ENCODE measurements at regions not wholly inside any gene's neighbourhood (a gene's known extent, or its start where the extent isn't known, plus 50 kb on each side); places are given as distances from the start of the nearest gene placed in this dataset.

DNA sequence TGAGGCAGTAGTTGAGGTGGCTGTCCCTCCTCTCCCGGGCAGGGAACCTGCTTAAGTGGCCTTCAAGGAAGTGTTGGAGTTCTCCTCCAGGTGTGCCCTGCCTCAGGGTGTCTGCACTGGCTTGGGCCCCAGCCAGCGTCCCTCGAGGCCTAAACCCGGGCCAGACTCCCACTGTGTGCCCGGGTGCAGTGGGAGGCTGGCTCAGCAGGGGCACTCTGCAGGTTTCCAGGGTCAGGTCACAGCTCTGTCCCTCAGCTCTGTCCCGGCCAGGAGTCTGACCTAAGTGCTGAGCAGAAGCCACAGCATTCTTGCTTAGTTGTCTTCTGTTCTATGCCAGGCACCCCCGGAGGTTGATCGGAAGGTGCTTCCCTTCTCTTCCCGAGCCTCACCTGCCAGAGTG lies 69.0 kb upstream of the OTOS start:
- DNase-seq: no peak

DNA sequence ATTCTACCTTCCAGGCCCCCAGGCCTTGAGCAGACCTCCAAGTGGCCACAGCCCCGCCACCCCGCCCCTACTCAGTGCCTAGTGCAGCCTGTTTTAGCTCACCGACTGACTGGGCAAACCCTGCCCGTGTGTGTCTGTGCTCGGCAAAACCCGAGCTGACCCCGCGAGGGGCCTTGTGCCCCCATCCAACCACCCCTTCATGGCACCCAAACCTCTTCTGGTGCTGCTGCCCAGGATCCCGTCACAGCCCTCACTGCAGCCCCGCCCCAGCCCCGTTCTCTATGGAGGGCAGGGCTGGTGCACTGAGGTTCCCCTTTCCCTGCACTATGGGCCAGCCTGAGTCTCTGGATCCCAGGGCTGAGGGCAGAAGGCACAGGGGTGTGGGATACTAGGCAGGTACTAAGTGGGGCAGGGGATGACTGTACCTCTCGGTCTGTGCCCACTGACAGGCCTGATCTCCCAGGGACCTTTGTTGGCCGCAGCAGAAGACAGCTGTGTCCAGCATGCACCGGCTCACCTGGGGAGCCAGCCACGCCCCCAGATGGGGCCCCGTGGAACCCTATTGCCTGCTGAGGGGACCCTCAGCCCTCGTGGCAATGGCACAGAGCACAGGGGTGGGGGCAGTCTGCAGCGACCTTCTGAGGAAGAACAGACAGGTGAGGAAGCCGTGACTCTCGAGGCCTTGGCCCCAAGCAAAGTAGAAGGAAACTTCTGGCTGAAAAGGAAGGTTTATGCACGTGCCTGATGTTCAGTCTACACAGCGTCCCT lies 69.9 kb upstream of the OTOS start:
- no peak for DNase-seq

DNA sequence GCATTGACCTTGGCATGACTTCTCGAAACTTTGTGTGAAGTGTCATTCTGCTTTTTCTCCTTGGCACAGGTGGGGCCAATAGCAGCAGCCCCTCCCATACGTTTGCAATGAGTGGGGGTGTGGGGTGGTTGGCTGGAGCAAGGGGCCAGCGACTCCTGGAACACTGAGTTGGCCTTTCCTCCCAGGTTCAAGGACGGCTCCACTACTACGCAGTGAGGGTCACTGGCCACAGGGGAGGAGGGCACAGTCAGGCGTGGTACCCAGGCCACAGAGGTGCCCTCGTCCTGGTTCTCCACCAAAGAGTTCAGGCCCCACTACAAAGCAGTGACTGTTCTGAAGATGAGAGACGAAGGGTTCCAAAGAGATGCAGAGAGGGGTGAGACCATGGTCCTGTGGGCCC lies 70.6 kb upstream of the OTOS start:
- DNase-seq: no peak

DNA sequence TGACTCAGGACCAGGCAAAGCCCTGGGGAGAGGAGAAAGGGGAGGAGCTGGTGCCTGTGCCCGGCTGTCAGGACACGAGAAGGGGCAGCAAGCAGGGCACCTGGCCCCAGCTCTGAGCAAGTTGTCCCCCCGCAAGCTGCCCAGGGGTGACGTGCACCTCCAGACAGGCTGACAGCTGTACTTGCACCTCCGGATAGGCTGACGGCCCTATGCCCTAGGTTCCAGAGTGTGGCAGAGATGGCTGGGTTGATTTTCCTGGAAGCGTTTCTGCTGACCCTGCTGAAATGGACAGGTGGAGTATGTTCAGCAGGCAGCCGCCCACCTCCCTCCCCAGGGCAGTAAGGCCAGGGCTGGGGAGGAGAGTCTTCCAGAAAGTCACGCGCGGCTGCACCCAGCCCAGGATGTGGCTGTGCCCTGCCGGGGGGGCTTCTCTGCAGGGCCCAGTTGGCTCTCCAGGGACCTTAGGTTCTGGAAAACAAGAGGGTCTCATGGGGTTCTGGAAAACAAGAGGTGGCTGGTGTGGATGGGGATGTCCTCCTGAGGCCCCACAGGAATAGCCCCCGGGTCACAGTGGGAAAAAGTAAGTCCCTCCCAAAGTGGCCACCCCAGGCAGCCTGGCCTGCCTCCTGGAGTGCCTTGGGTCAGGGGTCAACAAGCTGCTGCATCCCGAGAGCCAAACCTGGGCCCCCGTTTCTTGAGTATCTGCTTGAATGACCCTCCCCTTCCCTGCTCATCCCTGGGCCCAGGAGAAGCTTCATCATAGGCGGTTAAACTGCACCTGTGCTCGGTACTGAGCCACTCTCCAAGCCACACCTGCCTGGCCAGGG lies 71.4 kb upstream of the OTOS start:
- no peak for DNase-seq

DNA sequence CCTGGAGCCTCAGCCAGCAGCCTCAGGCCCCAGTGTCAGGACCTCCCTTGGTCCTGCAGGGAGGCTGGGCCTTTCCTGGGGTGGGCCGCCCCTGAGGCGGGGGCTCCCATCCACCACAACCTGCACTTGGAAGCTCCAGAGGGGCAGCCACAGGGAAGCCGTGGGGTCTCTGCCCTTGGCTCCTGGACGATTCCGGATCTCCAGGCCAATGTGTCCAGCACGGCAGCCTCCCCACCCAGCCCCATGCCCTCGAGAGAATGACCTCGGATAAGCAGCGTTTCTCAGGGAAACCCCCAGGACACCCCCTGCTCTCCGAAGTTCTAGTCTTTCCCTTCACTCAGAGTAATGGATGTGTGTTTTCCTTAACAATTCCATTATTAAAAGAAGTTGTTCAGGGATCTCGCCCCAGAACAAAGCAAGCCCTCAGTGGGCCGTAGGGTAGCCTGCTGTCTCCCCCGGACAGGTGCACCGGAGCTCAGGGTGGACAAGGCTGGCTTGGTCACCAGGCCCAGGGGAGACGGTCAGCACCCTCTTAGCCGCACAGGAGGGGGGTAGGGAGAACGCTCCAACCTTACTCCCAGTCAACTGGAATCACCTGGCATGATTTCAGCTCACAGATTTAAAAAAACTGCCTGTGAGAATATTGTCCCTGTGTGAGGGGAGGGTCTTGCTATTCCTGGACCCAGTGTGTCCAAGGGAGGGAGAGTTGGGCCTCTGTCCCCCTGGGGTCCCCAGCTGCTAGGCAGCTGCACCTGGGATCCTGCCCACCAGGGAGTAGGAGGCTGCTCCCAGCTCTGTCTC lies 72.2 kb upstream of the OTOS start:
- DNase-seq: no peak

DNA sequence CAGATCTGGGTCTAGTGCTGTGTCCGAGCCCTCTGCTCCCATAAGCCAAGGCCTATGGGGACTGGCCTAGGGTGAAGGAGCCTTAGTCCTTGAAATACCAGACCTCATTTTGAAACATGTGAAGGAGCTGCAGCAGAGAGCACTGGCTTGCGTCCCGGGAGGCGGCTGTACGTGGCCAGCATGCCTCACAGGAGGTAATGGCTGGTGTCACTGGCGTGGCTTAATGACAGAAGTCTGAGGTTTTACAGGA lies 72.7 kb upstream of the OTOS start:
- DNase-seq: no peak

DNA sequence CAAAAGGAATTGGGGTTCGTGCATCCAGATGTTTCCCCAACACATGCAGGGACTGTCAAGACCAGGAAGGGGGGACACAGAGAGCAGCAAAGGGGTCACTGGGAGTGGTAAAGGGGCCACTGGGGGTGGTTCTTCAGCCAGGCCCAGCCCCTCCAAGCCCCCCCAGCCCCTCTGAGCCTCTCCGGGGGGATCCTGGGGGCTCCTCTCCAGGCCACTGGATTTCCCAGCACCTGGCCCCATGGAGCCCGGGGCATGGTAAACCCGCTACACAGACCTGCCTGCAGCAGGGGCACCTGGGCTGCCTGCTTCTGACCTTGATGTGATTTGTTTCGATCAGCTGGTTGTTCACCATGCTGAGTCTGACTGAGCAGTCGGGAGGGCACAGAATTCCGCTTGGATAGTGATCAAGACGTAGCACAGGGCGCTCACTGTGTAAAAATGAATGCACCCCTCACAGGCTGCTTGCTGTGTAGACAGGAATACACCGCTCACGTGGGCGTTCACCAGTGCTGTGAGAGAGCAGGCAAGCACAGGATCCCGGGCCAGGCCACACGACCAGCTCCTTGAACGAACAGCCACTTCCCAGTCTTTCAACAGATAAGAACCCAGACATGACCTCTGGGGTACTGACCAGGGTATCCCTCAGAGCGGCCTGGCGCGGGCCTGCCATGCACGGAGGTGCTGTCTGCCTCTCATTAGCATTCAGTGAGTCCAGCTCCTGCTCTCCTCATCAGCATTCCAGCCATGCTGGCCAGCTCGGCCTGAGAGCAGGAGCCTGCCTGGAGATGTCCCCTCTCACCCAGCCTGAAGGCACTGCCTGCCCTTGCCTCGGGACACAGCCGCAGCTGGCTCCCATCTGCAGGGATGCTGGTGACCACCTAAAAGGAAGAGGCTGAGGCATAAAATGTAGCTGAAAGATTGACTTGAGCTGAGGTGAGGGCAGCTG lies 73.3 kb upstream of the OTOS start:
- no peak for DNase-seq

DNA sequence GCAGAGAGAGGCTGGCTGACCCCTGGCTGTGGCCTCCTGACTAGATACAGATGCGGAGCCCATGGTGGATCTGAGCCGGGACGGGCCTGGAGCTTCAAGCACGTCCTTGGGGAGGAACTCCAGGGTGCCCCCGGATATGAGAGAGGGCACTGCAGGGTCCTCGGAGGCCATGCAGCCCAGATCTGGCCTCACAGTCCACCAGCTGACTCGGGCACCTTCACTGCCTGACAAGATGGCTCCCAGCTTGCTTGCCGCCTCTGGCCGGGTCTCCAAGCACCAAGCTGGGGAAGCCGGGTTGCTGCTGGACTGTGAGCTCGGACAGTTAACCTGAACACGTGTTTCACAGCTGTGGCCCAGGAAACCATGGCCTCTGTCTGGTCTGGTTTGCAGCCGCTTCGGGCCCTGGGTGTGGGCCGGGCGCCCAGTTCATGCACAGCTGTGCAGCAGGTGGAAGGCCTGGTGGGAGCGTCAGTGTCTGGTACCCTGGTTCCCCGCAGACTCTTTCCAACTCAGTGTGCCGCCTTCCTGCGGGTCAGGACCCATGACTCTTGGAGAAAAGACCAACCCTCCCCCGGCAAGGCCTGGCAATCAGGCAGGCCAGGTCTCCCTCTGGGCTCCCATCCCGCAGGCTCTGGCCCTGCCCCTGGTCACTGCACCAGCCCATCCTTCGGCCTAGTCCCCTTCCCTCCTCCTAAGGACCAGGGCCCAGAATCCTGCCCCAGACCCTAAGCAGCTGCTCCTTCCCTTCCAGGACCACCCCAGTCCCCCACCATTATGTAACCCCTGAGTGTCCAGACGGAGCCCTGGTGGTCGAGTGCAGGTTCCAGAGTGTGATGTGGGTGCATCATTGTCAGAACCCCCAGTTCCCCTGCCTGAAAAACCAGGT lies 74.6 kb upstream of the OTOS start:
- no peak for DNase-seq

DNA sequence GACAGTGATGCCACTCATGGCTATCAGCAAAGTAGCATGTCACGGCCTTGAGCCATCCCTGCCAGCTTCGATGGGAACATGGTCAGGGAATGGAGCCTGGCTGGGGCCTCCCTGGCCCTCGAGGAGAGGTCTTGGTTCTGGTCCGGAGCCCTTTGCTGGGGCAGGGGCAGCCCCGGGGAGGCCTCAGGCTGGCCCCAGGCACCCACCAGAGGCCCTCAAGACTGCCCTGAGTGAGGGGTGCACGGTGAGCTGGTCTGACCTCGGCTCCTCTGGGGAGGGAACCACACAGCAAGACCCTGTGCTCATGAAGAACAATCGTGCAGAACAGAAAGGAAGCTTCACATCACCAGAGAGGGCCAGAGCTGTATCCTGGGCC lies 75.2 kb upstream of the OTOS start:
- no peak for DNase-seq

DNA sequence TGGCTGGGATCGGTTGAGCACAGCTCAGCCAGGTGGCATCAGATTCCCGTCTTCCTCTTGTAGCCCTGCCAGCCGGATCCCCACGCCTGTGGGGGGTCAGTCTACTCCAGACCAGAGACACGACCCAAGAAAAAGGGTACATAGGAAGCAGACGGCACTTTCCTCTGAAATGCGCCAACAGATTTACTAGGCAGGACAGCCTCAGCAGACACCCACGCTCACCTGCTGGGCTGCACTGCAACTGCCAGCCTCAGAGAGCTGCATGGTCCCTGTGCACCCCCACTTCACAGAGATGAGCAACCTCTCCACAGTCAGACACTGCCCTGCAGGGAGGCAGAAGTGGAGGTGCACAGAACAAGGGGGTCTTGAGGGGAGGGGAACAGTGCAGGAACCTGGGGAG lies 75.7 kb upstream of the OTOS start:
- DNase-seq: no peak

DNA sequence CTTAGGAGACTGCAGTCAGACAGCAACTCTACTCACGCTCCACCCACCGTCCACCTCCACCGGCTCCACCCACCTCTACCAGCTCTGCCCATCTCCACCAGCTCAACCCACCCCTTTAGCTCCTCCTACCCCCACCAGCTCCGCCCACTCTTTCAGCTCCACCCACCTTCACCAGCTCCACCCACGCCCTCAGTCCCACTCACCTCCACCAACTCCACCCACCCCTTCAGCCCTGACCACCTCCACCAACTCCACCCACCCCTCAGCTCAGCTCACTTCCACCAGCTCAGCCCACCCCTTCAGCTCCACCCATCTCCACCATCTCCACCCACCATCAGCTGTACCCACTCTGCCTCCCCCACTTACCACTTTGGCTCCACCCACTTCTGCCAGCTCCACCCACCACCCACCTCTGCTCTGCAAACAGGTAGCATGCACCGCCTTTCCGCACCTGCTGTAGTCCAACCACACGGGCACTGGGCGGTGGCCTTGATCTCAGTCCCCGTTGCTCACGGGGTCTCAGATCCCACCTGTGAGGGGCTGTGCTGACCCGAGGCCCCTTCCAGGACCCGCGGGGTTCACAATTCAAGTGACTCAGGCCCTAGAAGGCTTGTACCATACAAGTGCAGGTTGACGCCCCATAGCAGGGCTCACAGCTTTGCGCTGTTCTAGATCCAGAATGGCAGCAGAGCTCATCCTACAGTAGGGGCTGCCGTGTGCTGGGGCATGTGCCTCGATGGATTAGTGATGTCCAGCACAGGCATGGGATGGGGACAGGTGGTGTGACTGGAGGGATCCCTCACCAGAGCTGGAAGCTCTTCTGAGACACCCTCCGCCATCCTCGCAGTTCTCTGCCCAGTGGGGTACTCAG lies 77.2 kb upstream of the OTOS start:
- DNase-seq: no peak

DNA sequence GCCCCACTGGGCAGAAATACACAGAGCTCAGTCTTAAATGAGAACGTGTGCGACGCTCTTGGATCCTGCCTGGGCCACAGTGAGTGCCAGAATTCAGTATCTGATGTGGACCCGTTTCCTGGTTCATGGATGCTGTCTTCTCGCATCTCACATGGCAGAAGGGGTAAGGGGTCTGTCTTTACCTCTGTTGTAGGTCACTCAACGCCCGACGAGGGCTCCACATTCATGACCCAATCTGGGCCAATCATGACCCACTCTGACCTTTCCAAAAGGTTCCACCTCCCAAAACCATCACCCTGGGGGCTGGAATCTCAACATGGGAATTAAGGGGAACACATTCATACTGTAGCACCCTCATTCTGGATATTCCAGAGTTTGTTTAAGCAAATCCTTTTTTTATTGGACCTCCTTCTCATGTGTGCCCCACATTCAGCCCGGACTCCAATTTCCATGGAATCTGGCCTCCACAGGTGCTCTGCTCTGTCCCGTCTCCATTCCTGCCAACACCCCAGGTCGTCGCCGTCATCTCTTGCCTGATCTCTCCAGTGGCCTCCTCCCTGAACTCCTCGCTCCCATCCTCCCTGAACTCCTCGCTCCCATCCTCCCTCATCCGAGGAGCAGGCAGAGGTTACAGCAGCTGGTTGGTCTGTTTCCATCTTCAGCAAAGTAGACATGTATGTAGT lies 78.9 kb upstream of the OTOS start:
- DNase-seq: no peak

DNA sequence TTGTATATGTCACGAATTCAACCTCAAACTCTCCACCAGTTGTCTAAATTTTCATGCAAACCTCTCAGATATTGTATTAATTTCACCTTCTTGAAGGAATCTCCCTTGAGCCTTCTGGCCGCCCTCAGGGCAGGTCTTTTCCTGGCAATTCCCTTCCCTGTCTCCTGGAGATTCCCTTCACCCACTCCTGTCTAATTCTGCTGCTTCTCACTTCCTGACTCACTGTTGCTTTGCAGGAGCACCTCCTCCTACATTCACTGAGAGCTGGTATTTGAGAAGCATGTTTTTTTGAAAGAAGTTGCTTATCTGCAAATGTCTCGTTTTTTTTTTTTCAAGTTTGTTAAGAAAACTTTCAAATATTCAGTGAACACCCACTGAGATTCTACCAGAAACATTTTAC lies 79.9 kb upstream of the OTOS start:
- no peak for DNase-seq

DNA sequence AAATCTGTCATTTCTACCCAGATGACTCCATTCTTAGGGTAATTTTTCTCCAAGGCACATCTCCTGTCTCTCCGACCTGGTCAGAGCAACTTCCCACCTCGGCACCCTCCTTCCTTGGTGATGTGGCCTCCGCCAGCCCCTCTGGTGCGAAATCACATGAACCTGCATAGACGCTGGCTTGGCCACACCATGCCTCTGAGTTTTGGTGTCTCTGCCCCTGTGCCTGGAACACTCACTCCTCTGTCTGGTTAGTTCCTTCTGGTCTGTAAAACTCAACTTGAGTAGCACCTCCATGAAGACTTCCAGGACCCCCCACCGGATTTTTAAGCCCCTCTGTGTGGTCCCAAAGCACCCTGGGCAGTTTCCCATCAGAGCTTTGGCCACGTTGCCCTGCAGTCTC lies 83.2 kb upstream of the OTOS start:
- DNase-seq: no peak

DNA sequence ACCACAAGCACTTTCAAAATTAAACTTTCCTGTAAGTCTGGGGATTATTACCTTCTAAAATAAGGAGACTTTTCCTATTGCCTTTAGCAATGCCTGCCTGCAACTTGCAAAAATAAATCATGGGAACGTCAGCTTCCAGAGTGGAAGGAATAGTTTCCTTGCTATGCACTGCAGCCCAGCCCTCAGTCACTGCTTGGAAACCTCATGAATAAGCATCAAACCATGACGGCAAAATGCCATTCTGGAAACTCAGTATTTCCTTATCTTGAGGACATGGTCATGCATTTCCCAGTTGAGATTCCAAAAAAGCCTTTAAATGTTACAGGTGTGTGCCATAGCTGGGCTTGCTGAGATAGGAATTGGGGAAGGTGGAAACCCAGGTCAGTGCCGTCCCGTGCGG lies 84.2 kb upstream of the OTOS start:
- no peak for DNase-seq

DNA sequence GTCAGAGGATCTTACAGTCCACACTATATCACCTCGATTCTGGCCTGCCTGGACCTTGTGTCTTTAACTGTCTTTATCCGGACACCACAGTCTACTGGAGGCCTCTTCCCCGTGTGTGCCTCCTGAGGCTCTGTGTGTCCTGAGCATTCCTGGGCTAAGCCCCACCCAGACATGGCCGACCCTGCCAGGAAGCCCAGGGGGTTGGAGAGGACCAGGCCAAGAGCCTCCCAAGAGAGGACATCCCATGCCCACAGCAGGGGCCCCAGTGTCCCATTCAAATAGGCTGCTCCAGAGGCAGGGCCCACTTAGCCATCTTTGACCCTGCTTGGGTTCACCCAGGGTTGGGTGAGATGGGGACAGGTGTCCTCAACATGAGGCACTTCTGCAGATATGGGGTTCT lies 84.7 kb upstream of the OTOS start:
- DNase-seq: no peak

DNA sequence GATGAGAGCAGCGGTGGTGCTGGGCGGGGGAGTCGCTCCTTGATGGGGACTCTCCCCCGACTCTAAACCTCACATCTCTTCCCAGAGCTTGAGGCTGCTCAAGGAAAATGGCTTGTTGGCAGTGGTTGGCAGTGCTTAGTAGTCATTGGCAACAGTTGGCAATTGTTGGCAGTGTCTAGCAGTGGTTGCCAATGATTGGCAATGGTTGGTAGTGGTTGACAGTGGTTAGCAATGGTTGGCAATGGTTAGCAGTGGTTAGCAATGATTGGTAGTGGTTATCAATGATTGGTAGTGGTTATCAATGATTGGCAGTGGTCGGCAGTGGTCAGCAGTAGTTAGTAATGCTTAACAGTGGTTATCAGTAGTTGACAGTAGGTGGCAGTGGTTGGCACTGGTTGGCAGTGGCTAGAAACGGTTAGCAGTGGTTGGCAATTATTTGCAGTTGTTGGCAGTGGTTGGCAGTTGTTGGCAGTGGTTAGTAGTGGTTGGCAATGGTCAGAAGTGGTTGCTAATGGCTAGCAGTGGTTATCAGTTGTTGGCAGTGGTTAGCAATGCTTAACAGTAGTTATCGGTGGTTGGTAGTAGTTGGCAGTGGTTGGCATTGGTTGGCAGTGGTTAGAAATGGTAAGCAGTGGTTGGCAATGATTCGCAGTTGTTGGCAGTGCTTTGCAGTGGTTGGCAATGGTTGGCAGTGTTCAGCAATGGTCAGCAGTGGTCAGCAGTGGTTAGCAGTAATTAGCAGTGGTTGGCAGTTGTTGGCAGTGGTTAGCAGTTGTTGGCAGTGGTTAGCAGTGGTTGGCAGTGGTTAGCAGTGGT lies 85.4 kb upstream of the OTOS start:
- peak in 1 of 3 experiments; percentile 3 for DNase-seq

DNA sequence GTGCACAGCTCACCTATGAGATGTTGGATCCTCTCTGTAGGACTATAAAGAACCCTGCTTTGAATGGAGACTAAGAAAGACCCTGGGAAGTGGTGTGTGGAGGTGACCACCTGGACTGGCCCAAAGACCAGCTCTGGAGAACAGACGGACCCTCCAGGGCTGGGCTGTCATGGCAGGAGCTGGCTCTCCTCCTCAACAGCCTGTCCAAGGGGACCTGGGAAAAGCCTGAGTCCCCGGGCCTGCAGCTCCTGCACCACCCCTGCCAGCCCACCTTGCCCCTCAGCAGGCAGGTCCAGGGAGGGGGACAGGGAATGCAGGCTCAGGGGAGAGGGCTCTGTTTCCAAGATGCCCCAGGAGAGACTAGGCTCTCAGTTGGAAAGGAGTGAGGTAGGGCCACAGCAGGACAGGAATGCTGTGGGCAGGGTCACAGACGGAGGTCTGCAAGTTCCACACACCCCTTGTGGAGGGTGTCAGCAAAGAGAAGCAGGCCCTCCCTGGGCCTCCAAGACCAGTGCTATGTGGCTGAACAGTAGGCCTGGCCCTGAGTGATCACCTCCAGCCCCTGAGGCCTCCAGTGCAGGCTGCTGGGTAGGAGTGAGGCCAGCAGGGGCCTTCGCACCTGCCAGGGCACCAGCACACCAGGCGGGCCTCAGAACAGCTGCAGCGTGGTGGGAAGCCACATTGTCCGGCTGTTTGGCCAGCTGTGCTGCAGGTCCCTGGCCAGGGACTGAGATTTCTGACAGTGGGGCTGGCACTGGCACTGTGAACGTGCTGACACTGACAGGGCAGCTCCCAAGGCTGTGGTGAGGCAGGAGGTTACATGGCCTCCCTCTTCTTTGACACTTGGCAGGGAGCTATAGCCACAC lies 86.4 kb upstream of the OTOS start:
- peak in 2 of 3 experiments; percentile 50 to 71 for DNase-seq

All from NCI-H1417 (cell line).